ENCODE measurements at regions not wholly inside any gene's neighbourhood (a gene's known extent, or its start where the extent isn't known, plus 50 kb on each side); places are given as distances from the start of the nearest gene placed in this dataset.

DNA sequence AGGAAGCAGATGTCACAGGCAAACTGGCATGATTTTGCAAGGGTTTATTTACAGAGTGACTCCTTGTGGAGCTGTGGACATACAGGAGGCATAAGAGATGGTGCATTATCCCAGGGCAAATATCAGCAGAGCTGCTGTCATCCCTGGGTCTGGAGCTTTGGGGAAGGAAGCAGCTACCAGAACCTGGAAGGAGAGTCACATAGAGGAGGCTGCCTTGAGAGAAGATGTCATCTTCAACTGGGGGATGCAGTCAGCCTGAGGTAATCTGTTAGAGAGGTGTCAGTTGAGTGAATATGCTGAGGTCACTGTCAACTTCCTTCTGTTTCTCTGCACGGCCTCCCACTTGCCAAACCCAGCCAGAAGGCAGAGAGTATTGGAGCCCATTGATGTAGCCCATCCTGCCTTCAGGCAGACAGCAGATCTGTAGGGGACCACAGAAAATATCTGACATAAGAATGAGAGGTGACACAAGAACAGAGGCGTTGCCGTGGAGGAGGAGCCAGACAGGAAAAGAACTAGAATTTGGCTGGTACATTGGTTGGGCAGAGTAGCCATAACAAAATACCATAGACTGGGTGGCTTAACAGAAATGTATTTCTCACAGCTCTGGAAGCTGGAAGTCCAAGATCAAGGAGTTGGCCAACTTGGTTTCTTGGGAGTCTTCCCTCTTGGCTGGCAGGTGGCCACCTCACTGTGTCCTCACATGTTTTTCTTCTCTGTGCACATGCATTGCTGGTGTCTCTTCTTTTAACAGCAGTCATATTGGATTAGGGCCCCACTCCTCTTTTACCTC lies 102.8 kb downstream of the SNX18 start:
- Histone ChIP-seq H3F3A (ENCODE audit: low read depth) (no peaks in the 10 kb centered on the region), H3K4me2 (ENCODE audit: low read depth, low read length, poor library complexity, severe bottlenecking) (no peak overlapping the region), H3K9me3 (ENCODE audit: insufficient read depth, low read depth, low read length) (no peaks in the 10 kb centered on the region), H3K79me2 (ENCODE audit: insufficient read depth, low read length) (no peaks in the 10 kb centered on the region), H2AFZ (ENCODE audit: low read length) (peak overlapping the region; percentile 6; the same call in 1 of the 2 replicates), H3K4me3 (ENCODE audit: low read length, poor library complexity, severe bottlenecking) (no peak overlapping the region), H3K9me2 (replicated peaks; ENCODE audit: low read depth, low read length) (no peaks in the 10 kb centered on the region), H3K27me3 (ENCODE audit: insufficient read depth, low read length, poor library complexity, severe bottlenecking) (no peaks in the 10 kb centered on the region), H3K9ac (ENCODE audit: low read depth, low read length, poor library complexity, severe bottlenecking) (no peak overlapping the region), H4K20me1 (ENCODE audit: insufficient read depth, low read length, poor library complexity, severe bottlenecking) (no peaks in the 10 kb centered on the region), H3K4me1 (ENCODE audit: insufficient read depth, low read length, poor library complexity, severe bottlenecking) (no peaks in the 10 kb centered on the region), H3K36me3 (ENCODE audit: insufficient read depth, low read length) (no peaks in the 10 kb centered on the region)
- TF ChIP-seq CTCF (conservative IDR thresholded peaks at IDR 0.05; ENCODE audit: low read length) (no peak), EZH2phosphoT487 (IDR thresholded peaks at IDR 0.05; ENCODE audit: borderline replicate concordance) (no peak)

- Histone ChIP-seq H3K36me3 (ENCODE audit: insufficient read depth, low read length) (no peaks in the 10 kb centered on the region), H3K79me2 (ENCODE audit: insufficient read depth, low read length) (no peaks in the 10 kb centered on the region), H3K27me3 (ENCODE audit: insufficient read depth, low read length, poor library complexity, severe bottlenecking) (no peaks in the 10 kb centered on the region), H3K9me3 (ENCODE audit: insufficient read depth, low read depth, low read length) (no peaks in the 10 kb centered on the region), H3K4me3 (ENCODE audit: low read length, poor library complexity, severe bottlenecking) (no peak overlapping the region), H3K4me2 (ENCODE audit: low read depth, low read length, poor library complexity, severe bottlenecking) (no peak overlapping the region), H4K20me1 (ENCODE audit: insufficient read depth, low read length, poor library complexity, severe bottlenecking) (no peaks in the 10 kb centered on the region), H3K4me1 (ENCODE audit: insufficient read depth, low read length, poor library complexity, severe bottlenecking) (no peaks in the 10 kb centered on the region), H2AFZ (ENCODE audit: low read length) (no peak overlapping the region), H3K9ac (ENCODE audit: low read depth, low read length, poor library complexity, severe bottlenecking) (no peak overlapping the region), H3F3A (ENCODE audit: low read depth) (no peaks in the 10 kb centered on the region), H3K9me2 (replicated peaks; ENCODE audit: low read depth, low read length) (no peaks in the 10 kb centered on the region)
- no peak for TF ChIP-seq EZH2phosphoT487 (IDR thresholded peaks at IDR 0.05; ENCODE audit: borderline replicate concordance)
- no peak for TF ChIP-seq CTCF (conservative IDR thresholded peaks at IDR 0.05; ENCODE audit: low read length)
Measured at GRCh38 chr5:54619731-54620130, 102.2 kb downstream of the SNX18 start.

DNA sequence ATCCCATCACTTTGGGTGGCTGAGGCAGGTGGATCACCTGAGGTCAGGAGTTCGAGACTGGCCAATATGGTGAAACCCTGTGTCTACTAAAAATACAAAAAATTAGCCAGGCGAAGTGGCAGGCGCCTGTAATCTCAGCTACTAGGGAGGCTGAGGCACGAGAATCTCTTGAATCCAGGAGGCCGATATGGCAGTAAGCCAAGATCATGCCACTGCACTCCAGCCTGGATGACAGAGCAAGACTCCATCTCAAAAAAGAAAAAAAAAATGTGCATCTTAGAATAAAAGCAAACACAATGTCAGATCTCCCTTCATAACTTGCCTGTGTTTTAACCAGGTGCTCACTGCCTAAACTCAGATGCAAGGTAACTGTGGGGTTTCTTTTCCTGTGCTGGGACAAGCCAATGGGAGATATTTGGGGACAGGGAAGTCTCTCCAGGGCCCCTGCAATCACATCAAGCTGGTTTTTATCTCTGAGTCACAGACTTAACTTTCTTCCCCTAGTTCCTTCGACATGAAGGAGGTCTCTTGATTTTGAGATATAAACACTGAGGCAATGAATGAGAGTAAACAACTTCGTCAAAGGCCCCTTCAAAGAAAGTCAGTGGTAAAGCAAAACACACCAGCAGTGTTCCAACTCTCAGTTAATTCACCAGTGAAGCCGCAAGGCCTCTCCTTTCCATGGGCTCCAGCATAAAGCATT lies 99.1 kb downstream of the SNX18 start:
- Histone ChIP-seq H3K79me2 (ENCODE audit: insufficient read depth, low read length) (no peaks in the 10 kb centered on the region), H3K4me3 (ENCODE audit: low read length, poor library complexity, severe bottlenecking) (no peak overlapping the region), H3K9me3 (ENCODE audit: insufficient read depth, low read depth, low read length) (no peaks in the 10 kb centered on the region), H3F3A (ENCODE audit: low read depth) (no peaks in the 10 kb centered on the region), H3K9me2 (replicated peaks; ENCODE audit: low read depth, low read length) (no peaks in the 10 kb centered on the region), H3K27me3 (ENCODE audit: insufficient read depth, low read length, poor library complexity, severe bottlenecking) (no peaks in the 10 kb centered on the region), H2AFZ (ENCODE audit: low read length) (no peak overlapping the region), H3K4me1 (ENCODE audit: insufficient read depth, low read length, poor library complexity, severe bottlenecking) (no peaks in the 10 kb centered on the region), H3K36me3 (ENCODE audit: insufficient read depth, low read length) (no peaks in the 10 kb centered on the region), H4K20me1 (ENCODE audit: insufficient read depth, low read length, poor library complexity, severe bottlenecking) (no peaks in the 10 kb centered on the region), H3K9ac (ENCODE audit: low read depth, low read length, poor library complexity, severe bottlenecking) (no peak overlapping the region), H3K4me2 (ENCODE audit: low read depth, low read length, poor library complexity, severe bottlenecking) (no peak overlapping the region)
- TF ChIP-seq CTCF (conservative IDR thresholded peaks at IDR 0.05; ENCODE audit: low read length) (no peak), EZH2phosphoT487 (IDR thresholded peaks at IDR 0.05; ENCODE audit: borderline replicate concordance) (no peak)

Data from Loucy (cell line).